Peyer's patch (tissue), 4 donors: ENCODE measurements at regions not wholly inside any gene's neighbourhood (a gene's known extent, or its start where the extent isn't known, plus 50 kb on each side); places are given as distances from the start of the nearest gene placed in this dataset.
"Not testable (repeated sequence)": the region's sequence is repeated elsewhere in the genome, so short reads cannot be mapped to it uniquely, and the experiment has no call there.

Source experiments
- DNase-seq, 3 donors: peaks; one replicate each; pipeline ENCODE4 v3.0.0-alpha.2; 2017 to 2019
- H3K27ac ChIP-seq, 4 donors: fragments of 200-600 bp; sonication (generic); one replicate each; pipeline ENCODE4 v1.5.1; 2016 to 2019
- H3K27me3 ChIP-seq, 2 donors: fragments of 200-600 bp; sonication (generic); one replicate each; pipeline ENCODE4 v1.5.1; 2019
- H3K36me3 ChIP-seq, 3 donors: fragments of 200-600 bp; sonication (generic); one replicate each; pipeline ENCODE4 v1.5.1; 2016 to 2019
- H3K4me1 ChIP-seq, 4 donors: fragments of 200-600 bp; sonication (generic); one replicate each; pipeline ENCODE4 v1.5.1; 2016 to 2019
- H3K4me3 ChIP-seq, 4 donors: fragments of 200-600 bp; sonication (generic); 1 replicate in 3 of 4; 2 replicates in 1 of 4; pipeline ENCODE4 v1.5.1; 2016 to 2019; ENCODE audit warnings: mild to moderate bottlenecking in 1 of 4
- H3K9me3 ChIP-seq, 4 donors: fragments of 200-600 bp; sonication (generic); one replicate each; pipeline ENCODE4 v1.5.1; 2016 to 2019; ENCODE audit warnings: mild to moderate bottlenecking in 1 of 4
- POLR2A ChIP-seq, 2 donors: fragments of 450-650 bp; IDR thresholded peaks; one replicate each; pipeline ENCODE4 v1.5.1; 2017; ENCODE audit warnings: antibody characterized with exemption in 2 of 2, mild to moderate bottlenecking in 2 of 2, moderate library complexity in 2 of 2
- TF ChIP-seq, protein P1 (sequence below), 6 experiments: fragments of 450-650 bp in 4 of 6; fragments of 200-600 bp in 2 of 6; sonication (generic) in 1 of 6; IDR thresholded peaks; one replicate each; pipeline ENCODE4 v1.5.1; 2017 to 2019; ENCODE audit warnings: antibody characterized with exemption in 6 of 6, mild to moderate bottlenecking in 3 of 6, moderate library complexity in 1 of 6

DNA sequence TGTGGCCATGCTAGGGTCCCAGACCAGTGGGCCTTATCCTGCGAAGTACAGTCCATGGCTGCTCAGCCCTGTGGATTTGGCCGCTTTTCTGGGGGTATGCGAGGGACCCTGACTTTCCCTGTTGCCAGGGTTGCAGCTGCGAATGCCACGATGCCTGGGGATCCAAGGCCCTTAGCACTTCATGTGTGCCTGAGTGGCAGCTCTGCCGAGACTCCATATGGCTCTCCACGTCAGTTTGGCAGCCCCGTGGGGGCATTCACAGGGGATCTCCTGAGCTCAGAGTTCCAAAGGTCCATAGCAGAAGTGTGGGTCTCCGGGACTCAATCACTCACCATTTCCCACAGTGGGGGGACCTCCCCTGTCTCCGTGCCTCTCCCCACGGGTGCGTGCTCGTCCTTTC is 319.5 kb downstream of the DOK5 start:
- no peaks in the 10 kb centered on the region for H3K27me3 ChIP-seq
- H3K36me3 ChIP-seq, result no peaks in the 10 kb centered on the region
- no peak overlapping the region for H3K27ac ChIP-seq
- DNase-seq, result no peak
- H3K4me1 ChIP-seq, result no peaks in the 10 kb centered on the region
- TF ChIP-seq, protein P1, sequence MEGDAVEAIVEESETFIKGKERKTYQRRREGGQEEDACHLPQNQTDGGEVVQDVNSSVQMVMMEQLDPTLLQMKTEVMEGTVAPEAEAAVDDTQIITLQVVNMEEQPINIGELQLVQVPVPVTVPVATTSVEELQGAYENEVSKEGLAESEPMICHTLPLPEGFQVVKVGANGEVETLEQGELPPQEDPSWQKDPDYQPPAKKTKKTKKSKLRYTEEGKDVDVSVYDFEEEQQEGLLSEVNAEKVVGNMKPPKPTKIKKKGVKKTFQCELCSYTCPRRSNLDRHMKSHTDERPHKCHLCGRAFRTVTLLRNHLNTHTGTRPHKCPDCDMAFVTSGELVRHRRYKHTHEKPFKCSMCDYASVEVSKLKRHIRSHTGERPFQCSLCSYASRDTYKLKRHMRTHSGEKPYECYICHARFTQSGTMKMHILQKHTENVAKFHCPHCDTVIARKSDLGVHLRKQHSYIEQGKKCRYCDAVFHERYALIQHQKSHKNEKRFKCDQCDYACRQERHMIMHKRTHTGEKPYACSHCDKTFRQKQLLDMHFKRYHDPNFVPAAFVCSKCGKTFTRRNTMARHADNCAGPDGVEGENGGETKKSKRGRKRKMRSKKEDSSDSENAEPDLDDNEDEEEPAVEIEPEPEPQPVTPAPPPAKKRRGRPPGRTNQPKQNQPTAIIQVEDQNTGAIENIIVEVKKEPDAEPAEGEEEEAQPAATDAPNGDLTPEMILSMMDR (IDR thresholded peaks at IDR 0.05), result no peak
- TF ChIP-seq POLR2A (IDR thresholded peaks at IDR 0.05), result no peak
- no peaks in the 10 kb centered on the region for H3K9me3 ChIP-seq
- H3K4me3 ChIP-seq, result no peak overlapping the region

DNA sequence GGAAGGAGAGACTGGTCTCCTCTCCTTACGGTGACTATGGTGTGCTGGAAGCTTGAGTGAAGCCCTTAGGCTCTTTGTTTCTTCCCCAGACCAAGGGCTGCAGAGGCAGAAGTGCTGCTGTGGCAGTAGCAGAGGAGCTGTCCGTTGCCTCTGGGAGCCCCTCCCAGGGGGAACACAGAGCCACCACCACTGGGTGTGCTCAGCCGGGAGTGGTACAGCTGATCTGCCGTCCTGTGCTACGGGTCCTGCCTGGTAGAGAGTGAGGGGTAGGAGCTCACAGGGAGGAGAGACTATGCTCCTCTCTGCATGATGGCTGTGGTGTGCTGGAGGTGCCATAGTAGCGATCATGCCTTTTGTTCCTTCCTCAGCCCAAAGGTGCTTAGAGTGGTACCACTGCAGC is 318.7 kb downstream of the DOK5 start:
- Histone ChIP-seq H3K27me3 (no peaks in the 10 kb centered on the region), H3K4me1 (no peaks in the 10 kb centered on the region), H3K27ac (no peak overlapping the region), H3K9me3 (no peaks in the 10 kb centered on the region), H3K36me3 (no peaks in the 10 kb centered on the region), H3K4me3 (no peak overlapping the region)
- TF ChIP-seq POLR2A (IDR thresholded peaks at IDR 0.05), result no peak
- DNase-seq, result no peak

DNA sequence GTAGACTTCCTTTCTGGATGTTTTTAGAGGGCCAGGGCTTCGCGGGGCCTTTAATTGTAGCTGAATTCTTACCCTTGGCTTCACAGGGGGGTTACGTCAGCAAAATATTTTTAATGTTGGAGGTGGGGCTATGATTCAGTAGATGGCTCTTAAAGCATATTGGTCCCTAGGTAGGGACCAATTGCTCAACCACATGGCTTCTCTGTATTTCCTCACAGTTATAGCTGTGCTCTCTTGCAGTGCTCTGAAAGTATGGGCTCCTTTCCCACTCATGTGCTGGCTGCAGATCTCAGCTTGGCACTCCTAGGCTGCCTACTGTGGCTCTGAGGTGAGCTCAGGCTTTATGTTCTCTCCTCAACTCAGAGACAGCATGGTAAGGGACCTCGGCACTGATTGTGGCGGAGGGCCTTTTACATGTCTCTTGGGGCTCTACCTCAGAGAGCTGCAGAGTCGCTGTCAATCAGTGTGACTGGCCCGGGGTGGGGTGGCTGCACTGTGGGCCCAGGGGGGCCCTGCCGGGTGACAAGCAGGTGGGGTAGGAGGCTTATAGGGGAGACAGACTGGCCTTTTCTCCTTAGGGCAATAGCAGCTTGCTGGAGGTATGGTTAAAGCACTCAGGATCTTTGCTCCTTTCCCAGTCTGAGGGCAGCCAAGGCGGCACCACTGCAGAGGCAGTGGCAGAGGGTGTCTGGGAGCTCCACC is 318.0 kb downstream of the DOK5 start:
- H3K36me3 ChIP-seq, result no peaks in the 10 kb centered on the region
- no peak overlapping the region for H3K4me3 ChIP-seq
- H3K27me3 ChIP-seq, result no peaks in the 10 kb centered on the region
- DNase-seq, result no peak
- TF ChIP-seq, protein P1 (IDR thresholded peaks at IDR 0.05), result no peak
- TF ChIP-seq POLR2A (IDR thresholded peaks at IDR 0.05), result no peak
- no peak overlapping the region for H3K27ac ChIP-seq
- no peaks in the 10 kb centered on the region for H3K9me3 ChIP-seq
- no peaks in the 10 kb centered on the region for H3K4me1 ChIP-seq

DNA sequence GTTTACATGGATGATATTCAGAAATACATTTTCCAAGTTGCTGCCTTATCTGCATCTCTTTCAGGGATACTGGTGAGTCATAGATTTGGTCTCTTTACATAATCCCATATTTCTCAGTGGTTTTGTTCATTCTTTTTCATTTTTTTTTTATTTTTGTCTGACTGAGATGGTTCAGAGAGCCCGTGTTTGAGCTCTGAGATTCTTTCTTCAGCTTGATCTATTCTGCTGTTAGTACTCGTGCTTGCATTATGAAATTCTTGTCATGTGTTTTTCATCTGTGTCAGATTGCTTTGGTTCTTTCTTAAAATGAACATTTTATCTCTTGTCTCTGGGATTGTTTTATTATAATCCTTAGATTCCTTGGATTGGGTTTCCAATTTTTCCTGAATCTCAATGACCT is 317.3 kb downstream of the DOK5 start:
- Histone ChIP-seq H3K4me1 (no peaks in the 10 kb centered on the region), H3K9me3 (no peaks in the 10 kb centered on the region), H3K4me3 (no peak overlapping the region), H3K27ac (no peak overlapping the region), H3K27me3 (no peaks in the 10 kb centered on the region), H3K36me3 (no peaks in the 10 kb centered on the region)
- DNase-seq, result no peak
- no peak for TF ChIP-seq POLR2A (IDR thresholded peaks at IDR 0.05)
- TF ChIP-seq, protein P1 (IDR thresholded peaks at IDR 0.05), result no peak

DNA sequence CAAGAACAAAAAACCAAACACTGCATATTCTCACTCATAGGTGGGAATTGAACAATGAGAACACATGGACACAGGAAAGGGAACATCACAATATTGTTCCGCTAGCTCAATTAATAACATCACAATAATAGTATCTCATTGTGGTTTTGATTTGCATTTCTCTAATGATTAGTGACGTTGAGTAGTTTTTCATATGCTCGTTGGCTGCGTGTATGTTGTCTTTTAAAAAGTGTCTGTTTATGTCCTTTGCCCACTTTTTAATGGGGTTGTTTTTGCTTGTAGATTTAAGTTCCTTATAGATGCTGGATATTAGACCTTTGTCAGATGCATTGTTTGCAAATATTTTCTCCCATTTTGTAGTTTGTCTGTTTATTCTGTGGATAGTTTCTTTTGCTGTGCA is 312.9 kb downstream of the DOK5 start:
- not testable (repeated sequence) for H3K4me1 ChIP-seq, DNase-seq, H3K4me3 ChIP-seq, H3K27ac ChIP-seq, H3K27me3 ChIP-seq, H3K36me3 ChIP-seq, H3K9me3 ChIP-seq

DNA sequence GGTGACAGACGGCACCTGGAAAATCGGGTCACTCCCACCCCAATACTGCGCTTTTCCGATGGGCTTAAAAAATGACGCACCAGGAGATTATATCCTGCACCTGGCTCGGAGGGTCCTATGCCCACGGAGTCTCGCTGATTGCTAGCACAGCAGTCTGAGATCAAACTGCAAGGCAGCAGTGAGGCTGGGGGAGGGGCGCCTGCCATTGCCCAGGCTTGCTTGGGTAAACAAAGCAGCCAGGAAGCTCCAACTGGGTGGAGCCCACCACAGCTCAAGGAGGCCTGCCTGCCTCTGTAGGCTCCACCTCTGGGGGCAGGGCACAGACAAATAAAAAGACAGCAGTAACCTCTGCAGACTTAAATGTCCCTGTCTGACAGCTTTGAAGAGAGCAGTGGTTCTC is 307.4 kb downstream of the DOK5 start:
- not testable (repeated sequence) for H3K36me3 ChIP-seq, H3K27me3 ChIP-seq, DNase-seq, H3K27ac ChIP-seq, H3K9me3 ChIP-seq, H3K4me1 ChIP-seq, H3K4me3 ChIP-seq

DNA sequence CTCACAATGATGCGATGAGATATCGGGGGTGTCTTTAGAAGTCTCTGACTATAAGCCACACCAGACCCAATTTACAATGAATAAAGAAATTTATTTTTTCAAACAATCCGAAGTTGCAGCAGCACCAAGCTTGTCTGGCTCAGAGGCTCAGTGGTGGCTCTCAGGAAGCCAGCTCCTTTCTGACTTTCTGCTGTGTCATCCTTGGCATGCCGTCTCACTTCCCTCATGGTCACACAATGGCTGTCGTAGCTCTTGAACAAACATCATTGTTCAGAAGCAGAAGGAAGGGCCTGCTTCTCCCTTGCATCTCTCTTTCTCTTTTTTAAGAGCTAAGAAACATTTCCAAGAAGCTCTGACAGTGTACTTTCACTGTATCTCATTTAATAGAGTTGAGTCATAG is 299.0 kb downstream of the DOK5 start:
- Histone ChIP-seq H3K27me3 (no peaks in the 10 kb centered on the region), H3K4me1 (no peaks in the 10 kb centered on the region), H3K27ac (no peak overlapping the region), H3K9me3 (no peaks in the 10 kb centered on the region), H3K4me3 (no peak overlapping the region), H3K36me3 (no peaks in the 10 kb centered on the region)
- TF ChIP-seq, protein P1 (IDR thresholded peaks at IDR 0.05), result no peak
- TF ChIP-seq POLR2A (IDR thresholded peaks at IDR 0.05), result no peak
- DNase-seq, result no peak
